GM13977 (cell line): ENCODE measurements at regions not wholly inside any gene's neighbourhood (a gene's known extent, or its start where the extent isn't known, plus 50 kb on each side); places are given as distances from the start of the nearest gene placed in this dataset.

Source experiments
- DNase-seq: peaks from one replicate; pipeline ENCODE4 v3.0.0; 2012; ENCODE audit warnings: low spot score
- CTCF ChIP-seq: IDR thresholded peaks from 2 replicates; pipeline ENCODE4 v1.5.1; 2012; ENCODE audit warnings: mild to moderate bottlenecking, control low read depth; ENCODE audit not compliant: insufficient read depth; ENCODE audit errors: extremely low read depth, missing control alignments
- in situ Hi-C: fragments of 300-500 bp; cut with MboI; formaldehyde crosslinking; loops from one replicate; pipeline ENCODE4 v1.12.0; 2022; ENCODE audit warnings: low sequenced_read_pairs, low pct_unique_long_range_greater_than_20kb, mixed read lengths, inconsistent platforms; ENCODE audit not compliant: unreplicated experiment

GRCh38 chr4:35166466-35166865, 1077.8 kb downstream of the ARAP2 start:
- in situ Hi-C loops, result no loop called here
- TF ChIP-seq CTCF, result no peak
- DNase-seq, result no peak

GRCh38 chr4:35167385-35167784, 1076.9 kb downstream of the ARAP2 start:
- TF ChIP-seq CTCF, result no peak
- in situ Hi-C loops, result no loop called here
- no peak for DNase-seq

GRCh38 chr4:35175487-35175886, 1068.8 kb downstream of the ARAP2 start:
- DNase-seq, result no peak
- TF ChIP-seq CTCF, result no peak
- in situ Hi-C loops, result no loop called here

- DNase-seq, result no peak
- no peak for TF ChIP-seq CTCF
- in situ Hi-C loops, result no loop called here
These were observed 1068.4 kb downstream of the ARAP2 start for GRCh38 chr4:35175894-35176293.

- in situ Hi-C loops, result no loop called here
- DNase-seq, result no peak
- no peak for TF ChIP-seq CTCF
These were observed 1061.9 kb downstream of the ARAP2 start for GRCh38 chr4:35182451-35182850.

GRCh38 chr4:35189988-35190613, 1054.2 kb downstream of the ARAP2 start:
- no peak for DNase-seq
- in situ Hi-C loops, result no loop called here
- TF ChIP-seq CTCF, result no peak

- no peak for DNase-seq
- no peak for TF ChIP-seq CTCF
- in situ Hi-C loops, result no loop called here
These were observed 1042.9 kb downstream of the ARAP2 start for GRCh38 chr4:35201403-35201802.
